ENCODE measurements at regions not wholly inside any gene's neighbourhood (a gene's known extent, or its start where the extent isn't known, plus 50 kb on each side); places are given as distances from the start of the nearest gene placed in this dataset.

DNA sequence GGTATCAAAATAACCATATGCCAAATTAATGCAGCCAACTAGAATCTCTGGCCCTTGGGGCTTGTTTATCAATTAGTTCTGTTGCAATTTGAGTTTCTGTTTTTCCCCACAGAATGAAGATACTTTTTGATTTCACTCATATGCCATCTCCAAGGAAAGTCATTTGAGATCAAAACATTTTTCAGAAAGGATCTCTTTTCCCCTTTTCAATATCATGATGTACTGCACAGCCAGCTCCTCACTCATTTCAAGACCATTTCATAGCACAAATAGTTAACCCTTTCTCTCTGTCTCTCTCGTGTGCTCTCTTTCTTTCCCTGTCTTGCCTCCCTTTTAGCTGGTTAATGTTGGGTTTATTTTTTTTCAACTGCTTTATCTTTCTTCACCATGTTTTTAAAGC, 387.3 kb downstream of the STK39 start:
- TF ChIP-seq, protein P1, sequence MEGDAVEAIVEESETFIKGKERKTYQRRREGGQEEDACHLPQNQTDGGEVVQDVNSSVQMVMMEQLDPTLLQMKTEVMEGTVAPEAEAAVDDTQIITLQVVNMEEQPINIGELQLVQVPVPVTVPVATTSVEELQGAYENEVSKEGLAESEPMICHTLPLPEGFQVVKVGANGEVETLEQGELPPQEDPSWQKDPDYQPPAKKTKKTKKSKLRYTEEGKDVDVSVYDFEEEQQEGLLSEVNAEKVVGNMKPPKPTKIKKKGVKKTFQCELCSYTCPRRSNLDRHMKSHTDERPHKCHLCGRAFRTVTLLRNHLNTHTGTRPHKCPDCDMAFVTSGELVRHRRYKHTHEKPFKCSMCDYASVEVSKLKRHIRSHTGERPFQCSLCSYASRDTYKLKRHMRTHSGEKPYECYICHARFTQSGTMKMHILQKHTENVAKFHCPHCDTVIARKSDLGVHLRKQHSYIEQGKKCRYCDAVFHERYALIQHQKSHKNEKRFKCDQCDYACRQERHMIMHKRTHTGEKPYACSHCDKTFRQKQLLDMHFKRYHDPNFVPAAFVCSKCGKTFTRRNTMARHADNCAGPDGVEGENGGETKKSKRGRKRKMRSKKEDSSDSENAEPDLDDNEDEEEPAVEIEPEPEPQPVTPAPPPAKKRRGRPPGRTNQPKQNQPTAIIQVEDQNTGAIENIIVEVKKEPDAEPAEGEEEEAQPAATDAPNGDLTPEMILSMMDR (IDR thresholded peaks at IDR 0.05; ENCODE audit: low read length): no peak
- TF ChIP-seq EZH2 (optimal IDR thresholded peaks at IDR 0.05; ENCODE audit: low read depth, low read length): no peak

All from MM.1S (cell line).